ENCODE measurements at regions not wholly inside any gene's neighbourhood (a gene's known extent, or its start where the extent isn't known, plus 50 kb on each side); places are given as distances from the start of the nearest gene placed in this dataset.

GRCh38 chr1:115203287-115203686 lies 114.0 kb upstream of the TSPAN2 start:
- TF ChIP-seq, protein P1, sequence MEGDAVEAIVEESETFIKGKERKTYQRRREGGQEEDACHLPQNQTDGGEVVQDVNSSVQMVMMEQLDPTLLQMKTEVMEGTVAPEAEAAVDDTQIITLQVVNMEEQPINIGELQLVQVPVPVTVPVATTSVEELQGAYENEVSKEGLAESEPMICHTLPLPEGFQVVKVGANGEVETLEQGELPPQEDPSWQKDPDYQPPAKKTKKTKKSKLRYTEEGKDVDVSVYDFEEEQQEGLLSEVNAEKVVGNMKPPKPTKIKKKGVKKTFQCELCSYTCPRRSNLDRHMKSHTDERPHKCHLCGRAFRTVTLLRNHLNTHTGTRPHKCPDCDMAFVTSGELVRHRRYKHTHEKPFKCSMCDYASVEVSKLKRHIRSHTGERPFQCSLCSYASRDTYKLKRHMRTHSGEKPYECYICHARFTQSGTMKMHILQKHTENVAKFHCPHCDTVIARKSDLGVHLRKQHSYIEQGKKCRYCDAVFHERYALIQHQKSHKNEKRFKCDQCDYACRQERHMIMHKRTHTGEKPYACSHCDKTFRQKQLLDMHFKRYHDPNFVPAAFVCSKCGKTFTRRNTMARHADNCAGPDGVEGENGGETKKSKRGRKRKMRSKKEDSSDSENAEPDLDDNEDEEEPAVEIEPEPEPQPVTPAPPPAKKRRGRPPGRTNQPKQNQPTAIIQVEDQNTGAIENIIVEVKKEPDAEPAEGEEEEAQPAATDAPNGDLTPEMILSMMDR (IDR thresholded peaks at IDR 0.05): no peak
- TF ChIP-seq POLR2A (IDR thresholded peaks at IDR 0.05): no peak
- no peak for TF ChIP-seq POLR2AphosphoS5 (IDR thresholded peaks at IDR 0.05)
